ENCODE measurements at regions not wholly inside any gene's neighbourhood (a gene's known extent, or its start where the extent isn't known, plus 50 kb on each side); places are given as distances from the start of the nearest gene placed in this dataset.
"Not testable (repeated sequence)": the region's sequence is repeated elsewhere in the genome, so short reads cannot be mapped to it uniquely, and the experiment has no call there.

- Histone ChIP-seq H3K4me1 (ENCODE audit: insufficient read depth, low read length, poor library complexity, severe bottlenecking) (no peaks in the 10 kb centered on the region), H3K36me3 (ENCODE audit: insufficient read depth, low read length, poor library complexity, severe bottlenecking) (no peaks in the 10 kb centered on the region), H3K27ac (ENCODE audit: low read depth, low read length, poor library complexity, severe bottlenecking) (no peak overlapping the region), H3K4me3 (ENCODE audit: low read depth, low read length, poor library complexity, severe bottlenecking) (no peak overlapping the region), H3K27me3 (replicated peaks; ENCODE audit: insufficient read depth, low read depth, low read length, poor library complexity) (no peaks in the 10 kb centered on the region), H3K9me3 (ENCODE audit: low read depth, low read length, poor library complexity, severe bottlenecking) (no peaks in the 10 kb centered on the region)
- CTCF ChIA-PET: no interaction called here
- no TSS peak for BruUV-seq (replicated peaks)
- intact Hi-C loops (cut with micrococcal nuclease; ENCODE audit: unreplicated experiment): no loop called here
- TF ChIP-seq CTCF (conservative IDR thresholded peaks at IDR 0.05; ENCODE audit: low read depth, low read length) (no peak), EZH2 (IDR thresholded peaks at IDR 0.05; ENCODE audit: borderline replicate concordance, low read depth, low read length, poor library complexity, severe bottlenecking) (no peak)
- DNase-seq (ENCODE audit: low spot score): no peak
- POLR2A ChIA-PET (ENCODE audit: low non-redundant PET): no interaction called here
These were observed 245.3 kb upstream of the NSMCE3 start for GRCh38 chr15:29514926-29515325.

GRCh38 chr15:29511663-29512062 lies 242.0 kb upstream of the NSMCE3 start:
- CTCF ChIA-PET: no interaction called here

GRCh38 chr15:29505535-29505934 lies 235.9 kb upstream of the NSMCE3 start:
- H3K4me1 ChIP-seq (ENCODE audit: insufficient read depth, low read length, poor library complexity, severe bottlenecking); BruUV-seq (replicated peaks); POLR2A ChIA-PET (ENCODE audit: low non-redundant PET); DNase-seq (ENCODE audit: low spot score); H3K27ac ChIP-seq (ENCODE audit: low read depth, low read length, poor library complexity, severe bottlenecking); H3K36me3 ChIP-seq (ENCODE audit: insufficient read depth, low read length, poor library complexity, severe bottlenecking); H3K27me3 ChIP-seq (replicated peaks; ENCODE audit: insufficient read depth, low read depth, low read length, poor library complexity); H3K9me3 ChIP-seq (ENCODE audit: low read depth, low read length, poor library complexity, severe bottlenecking); CTCF ChIA-PET; intact Hi-C loops (cut with micrococcal nuclease; ENCODE audit: unreplicated experiment); H3K4me3 ChIP-seq (ENCODE audit: low read depth, low read length, poor library complexity, severe bottlenecking): not testable (repeated sequence)

More at GRCh38 chr15:29511663-29512062, 242.0 kb upstream of the NSMCE3 start:
- no TSS peak for BruUV-seq (replicated peaks)
- no peak for DNase-seq (ENCODE audit: low spot score)
- intact Hi-C loops (cut with micrococcal nuclease; ENCODE audit: unreplicated experiment): no loop called here
- Histone ChIP-seq H3K9me3 (ENCODE audit: low read depth, low read length, poor library complexity, severe bottlenecking) (no peaks in the 10 kb centered on the region), H3K4me3 (ENCODE audit: low read depth, low read length, poor library complexity, severe bottlenecking) (no peak overlapping the region), H3K36me3 (ENCODE audit: insufficient read depth, low read length, poor library complexity, severe bottlenecking) (no peaks in the 10 kb centered on the region), H3K4me1 (ENCODE audit: insufficient read depth, low read length, poor library complexity, severe bottlenecking) (no peaks in the 10 kb centered on the region), H3K27ac (ENCODE audit: low read depth, low read length, poor library complexity, severe bottlenecking) (no peak overlapping the region), H3K27me3 (replicated peaks; ENCODE audit: insufficient read depth, low read depth, low read length, poor library complexity) (no peaks in the 10 kb centered on the region)
- no peak for TF ChIP-seq CTCF (conservative IDR thresholded peaks at IDR 0.05; ENCODE audit: low read depth, low read length)
- no peak for TF ChIP-seq EZH2 (IDR thresholded peaks at IDR 0.05; ENCODE audit: borderline replicate concordance, low read depth, low read length, poor library complexity, severe bottlenecking)
- POLR2A ChIA-PET (ENCODE audit: low non-redundant PET): no interaction called here

- no peak overlapping the region for H3K4me3 ChIP-seq (ENCODE audit: low read depth, low read length, poor library complexity, severe bottlenecking)
- H3K27me3 ChIP-seq (replicated peaks; ENCODE audit: insufficient read depth, low read depth, low read length, poor library complexity): peaks cover 2% of the 10 kb centered on the region
- no peaks in the 10 kb centered on the region for H3K9me3 ChIP-seq (ENCODE audit: low read depth, low read length, poor library complexity, severe bottlenecking)
- DNase-seq (ENCODE audit: low spot score): no peak
- H3K36me3 ChIP-seq (ENCODE audit: insufficient read depth, low read length, poor library complexity, severe bottlenecking): no peaks in the 10 kb centered on the region
- H3K27ac ChIP-seq (ENCODE audit: low read depth, low read length, poor library complexity, severe bottlenecking): no peak overlapping the region
- intact Hi-C loops (cut with micrococcal nuclease; ENCODE audit: unreplicated experiment): no loop called here
- ChIA-PET CTCF (no interaction called here), POLR2A (ENCODE audit: low non-redundant PET) (no interaction called here)
- no peak for TF ChIP-seq EZH2 (IDR thresholded peaks at IDR 0.05; ENCODE audit: borderline replicate concordance, low read depth, low read length, poor library complexity, severe bottlenecking)
- TF ChIP-seq CTCF (conservative IDR thresholded peaks at IDR 0.05; ENCODE audit: low read depth, low read length): no peak
- BruUV-seq (replicated peaks): no TSS peak
- no peaks in the 10 kb centered on the region for H3K4me1 ChIP-seq (ENCODE audit: insufficient read depth, low read length, poor library complexity, severe bottlenecking)
These were observed 221.3 kb upstream of the NSMCE3 start for GRCh38 chr15:29490747-29491471.

Data from A673 (cell line).